A549 (cell line): ENCODE measurements at regions not wholly inside any gene's neighbourhood (a gene's known extent, or its start where the extent isn't known, plus 50 kb on each side); places are given as distances from the start of the nearest gene placed in this dataset.

Source experiments
- ATAC-seq, 2 experiments: fragments of 200-7000 bp in 1 of 2; fragments of >200 bp in 1 of 2; cut with Nextera tagmentation in 1 of 2; cut with Tn5 transposase in 1 of 2; 3 replicates each; pipeline versions ENCODE4 v1.8.0 to v1.9.1; 2018 to 2020; ENCODE audit warnings: mild to moderate bottlenecking in 1 of 2, moderate library complexity in 1 of 2
- CTCF ChIA-PET: fragments of 300-600 bp; sonication (Branson Sonifier 250); formaldehyde crosslinking; extraction: SDS; loops from one replicate; lab custom pipeline; 2021; ENCODE audit warnings: antibody characterized with exemption, inconsistent platforms; lab: Yijun Ruan, JAX
- POLR2A ChIA-PET: fragments of 350-600 bp; formaldehyde crosslinking; extraction: SDS; loops from one replicate; lab custom pipeline; 2021; ENCODE audit warnings: antibody characterized with exemption, inconsistent platforms; lab: Yijun Ruan, JAX
- DNase-seq, 2 experiments: peaks; one replicate each; pipeline versions ENCODE4 v3.0.0 to v3.0.0-alpha.2; 2011 to 2016; ENCODE audit warnings: low read depth in 1 of 2, low spot score in 1 of 2
- FAIRE-seq: peaks from 2 replicates; lab custom pipeline; 2011; peaks lifted over from hg19 to GRCh38; lab: Jason Lieb, UNC
- H3K27ac ChIP-seq, 2 experiments: fragments of >200 bp; sonication (Bioruptor Twin); formaldehyde crosslinking; 3 replicates each; pipeline ENCODE4 v1.5.1; 2016 to 2017
- H3K4me1 ChIP-seq: fragments of >200 bp; sonication (Bioruptor Twin); formaldehyde crosslinking; 3 replicates; pipeline ENCODE4 v1.6.1; 2016
- H3K4me2 ChIP-seq: fragments of >200 bp; sonication (Bioruptor Twin); formaldehyde crosslinking; 3 replicates; pipeline ENCODE4 v1.6.1; 2016
- H3K4me3 ChIP-seq: fragments of >200 bp; sonication (Bioruptor Twin); formaldehyde crosslinking; 3 replicates; pipeline ENCODE4 v1.5.1; 2016
- H3K9me3 ChIP-seq: fragments of >200 bp; sonication (Bioruptor Twin); formaldehyde crosslinking; 3 replicates; pipeline ENCODE4 v1.6.1; 2016
- ATOH8 ChIP-seq: fragments of 250-450 bp; sonication (Bioruptor Pico); IDR thresholded peaks from 2 replicates; pipeline ENCODE4 v1.5.0; 2020; ENCODE audit warnings: low read depth, mild to moderate bottlenecking, moderate library complexity
- BHLHE40 ChIP-seq: IDR thresholded peaks from 2 replicates; pipeline ENCODE4 v1.6.1; 2012; ENCODE audit warnings: low read depth, low read length, inconsistent platforms
- CEBPB ChIP-seq, 2 experiments: fragments of >200 bp in 1 of 2; sonication (Bioruptor Twin) in 1 of 2; formaldehyde crosslinking in 1 of 2; IDR thresholded peaks; 2 replicates each; pipeline ENCODE4 v1.6.1; 2012 to 2016
- CHD2 ChIP-seq: fragments of 150-350 bp; IDR thresholded peaks from 2 replicates; pipeline ENCODE4 v1.6.1; 2014; ENCODE audit warnings: low read length; ENCODE audit not compliant: partially characterized antibody
- EHF ChIP-seq: fragments of 250-450 bp; sonication (Bioruptor Pico); IDR thresholded peaks from 2 replicates; pipeline ENCODE4 v1.5.0; 2020; ENCODE audit warnings: mild to moderate bottlenecking
- EP300 ChIP-seq, 2 experiments: fragments of >200 bp; sonication (Bioruptor Twin); formaldehyde crosslinking; IDR thresholded peaks; 2 replicates in 1 of 2; 3 replicates in 1 of 2; pipeline ENCODE4 v1.6.1; 2016 to 2017
- FOXS1 ChIP-seq: fragments of 250-450 bp; sonication (Bioruptor Pico); IDR thresholded peaks from 2 replicates; pipeline ENCODE4 v1.5.0; 2020; ENCODE audit warnings: mild to moderate bottlenecking, moderate library complexity
- GATA3 ChIP-seq: IDR thresholded peaks from 2 replicates; pipeline ENCODE4 v1.6.1; 2012; ENCODE audit warnings: borderline replicate concordance
- HDAC2 ChIP-seq: fragments of 200-600 bp; sonication (generic); IDR thresholded peaks from 2 replicates; pipeline ENCODE4 v1.6.1; 2016
- HES2 ChIP-seq: fragments of >200 bp; sonication (Bioruptor Twin); formaldehyde crosslinking; IDR thresholded peaks from 2 replicates; pipeline ENCODE4 v1.6.1; 2016
- HOXA7 ChIP-seq: fragments of 250-450 bp; sonication (Bioruptor Pico); IDR thresholded peaks from 2 replicates; pipeline ENCODE4 v1.5.0; 2020; ENCODE audit warnings: mild to moderate bottlenecking, moderate library complexity
- HOXB13 ChIP-seq: fragments of 250-450 bp; sonication (Bioruptor Pico); IDR thresholded peaks from 2 replicates; pipeline ENCODE4 v1.5.0; 2020; ENCODE audit warnings: low read depth, mild to moderate bottlenecking, moderate library complexity
- JUNB ChIP-seq: fragments of >200 bp; sonication (Bioruptor Twin); formaldehyde crosslinking; IDR thresholded peaks from 2 replicates; pipeline ENCODE4 v1.6.1; 2016
- MAFK ChIP-seq: fragments of 450-650 bp; IDR thresholded peaks from 2 replicates; pipeline ENCODE4 v1.6.1; 2014; ENCODE audit not compliant: partially characterized antibody
- MAZ ChIP-seq: fragments of 150-350 bp; IDR thresholded peaks from 2 replicates; pipeline ENCODE4 v1.6.1; 2014; ENCODE audit warnings: antibody characterized with exemption, low read depth, low read length, borderline replicate concordance
- NR3C1 ChIP-seq: fragments of >200 bp; sonication (Bioruptor Twin); formaldehyde crosslinking; IDR thresholded peaks from 3 replicates; pipeline ENCODE4 v1.6.1; 2017
- POLR2A ChIP-seq: IDR thresholded peaks from 2 replicates; pipeline ENCODE4 v1.6.1; 2012; ENCODE audit warnings: mild to moderate bottlenecking, low read length
- POLR2AphosphoS2 ChIP-seq: conservative IDR thresholded peaks from 2 replicates; pipeline ENCODE4 v1.6.1; 2012; ENCODE audit warnings: low read length, improper control_type of control experiment, inconsistent platforms
- RARB ChIP-seq: fragments of 250-450 bp; sonication (Bioruptor Pico); IDR thresholded peaks from 2 replicates; pipeline ENCODE4 v1.8.0; 2021; ENCODE audit warnings: mild to moderate bottlenecking, moderate library complexity
- RCOR1 ChIP-seq: fragments of 150-350 bp; IDR thresholded peaks from 2 replicates; pipeline ENCODE4 v1.6.1; 2014; ENCODE audit warnings: antibody characterized with exemption, low read length, low read depth
- REST ChIP-seq: fragments of 200-600 bp; sonication (generic); IDR thresholded peaks from 2 replicates; pipeline ENCODE4 v1.6.1; 2016; ENCODE audit warnings: antibody characterized with exemption, mild to moderate bottlenecking, moderate library complexity
- RFX5 ChIP-seq: fragments of 450-650 bp; IDR thresholded peaks from 2 replicates; pipeline ENCODE4 v1.7.1; 2014; ENCODE audit warnings: antibody characterized with exemption, mild to moderate bottlenecking, moderate library complexity
- RNF2 ChIP-seq: fragments of 200-600 bp; sonication (generic); IDR thresholded peaks from 2 replicates; pipeline ENCODE4 v1.6.1; 2016; ENCODE audit warnings: low read depth, mild to moderate bottlenecking, antibody characterized with exemption, moderate library complexity, borderline replicate concordance
- SMC3 ChIP-seq: fragments of >200 bp; sonication (Bioruptor Twin); formaldehyde crosslinking; IDR thresholded peaks from 3 replicates; pipeline ENCODE4 v1.6.1; 2018; ENCODE audit warnings: inconsistent platforms
- TFCP2L1 ChIP-seq: fragments of 250-450 bp; sonication (Bioruptor Pico); IDR thresholded peaks from 2 replicates; pipeline ENCODE4 v1.5.0; 2021; ENCODE audit warnings: mild to moderate bottlenecking
- USF2 ChIP-seq: fragments of 450-650 bp; IDR thresholded peaks from 2 replicates; pipeline ENCODE4 v1.6.1; 2014; ENCODE audit warnings: antibody characterized with exemption
- ZC3H11A ChIP-seq: fragments of 450-650 bp; IDR thresholded peaks from 2 replicates; pipeline ENCODE4 v1.6.1; 2014; ENCODE audit warnings: antibody characterized with exemption, mild to moderate bottlenecking
- ZFP36 ChIP-seq: fragments of 450-650 bp; IDR thresholded peaks from 2 replicates; pipeline ENCODE4 v1.6.1; 2014; ENCODE audit warnings: borderline replicate concordance; ENCODE audit not compliant: partially characterized antibody
- ZNF302 ChIP-seq: fragments of 250-450 bp; sonication (Bioruptor Pico); IDR thresholded peaks from 2 replicates; pipeline ENCODE4 v1.9.0; 2021; ENCODE audit warnings: inconsistent platforms, mild to moderate bottlenecking, moderate library complexity
- WGBS: methylation state at CpG from one replicate; pipeline ENCODE4 v1.1.6; 2017; ENCODE audit errors: missing lambda C conversion rate; 5-methylcytosine and 5-hydroxymethylcytosine counted together

- ATAC-seq (no peak), DNase-seq (no peak), FAIRE-seq (no peak)
- CTCF ChIA-PET = interaction anchor here (1.3 kb wide), 1 partner anchor 11 kb away, joined by 3 read pairs; no protein-coding TSS in a partner anchor
- Histone ChIP-seq H3K9me3 (no peaks in the 10 kb centered on the region), H3K27ac (no peak overlapping the region), H3K4me2 (no peak overlapping the region), H3K4me1 (no peaks in the 10 kb centered on the region), H3K4me3 (no peak overlapping the region)
- TF ChIP-seq EHF (CRISPR knock-in tag) (no peak), HDAC2 (no peak), CEBPB (IDR thresholded peaks at IDR 0.05) (no peak), RNF2 (no peak), TFCP2L1 (no peak), USF2 (no peak), GATA3 (no peak), JUNB (no peak), POLR2A (no peak), RCOR1 (no peak), CHD2 (no peak), MAZ (no peak), SMC3 (no peak), POLR2AphosphoS2 (no peak), BHLHE40 (no peak), ZNF302 (CRISPR knock-in tag) (no peak), HOXA7 (CRISPR knock-in tag) (no peak), EP300 (IDR thresholded peaks at IDR 0.05) (no peak)
- 20% methylated on average over 4 of the region's 4 CpGs for whole genome bisulfite sequencing
- POLR2A ChIA-PET = no interaction called here
Measured at GRCh38 chr12:43115441-43116160, 436.4 kb downstream of the ADAMTS20 start.

GRCh38 chr12:43114316-43114715 lies 437.7 kb downstream of the ADAMTS20 start:
- TF ChIP-seq REST (no peak), RCOR1 (no peak), HES2 (no peak), MAFK (no peak)
- TF ChIP-seq, all 56 proteins: peak for 0
- ATAC-seq (no peak), DNase-seq (no peak), FAIRE-seq (no peak)
- POLR2A ChIA-PET = no interaction called here
- Histone ChIP-seq H3K4me2 (no peak overlapping the region), H3K4me3 (no peak overlapping the region), H3K9me3 (no peaks in the 10 kb centered on the region), H3K27ac (no peak overlapping the region), H3K4me1 (no peaks in the 10 kb centered on the region)
- CTCF ChIA-PET = no interaction called here
- WGBS = 55% methylated on average over 3 of the region's 3 CpGs

GRCh38 chr12:43113616-43114015 lies 438.4 kb downstream of the ADAMTS20 start:
- ATAC-seq = no peak
- CTCF ChIA-PET = interaction anchor here (1.0 kb wide), 1 partner anchor 15 kb away, joined by 4 read pairs; no protein-coding TSS in a partner anchor
- no peak overlapping the region for H3K4me3 ChIP-seq
- no peak for DNase-seq
- H3K4me2 ChIP-seq = no peak overlapping the region
- 19% methylated on average over 4 of the region's 4 CpGs for WGBS
- H3K27ac ChIP-seq = no peak overlapping the region
- POLR2A ChIA-PET = no interaction called here
- H3K9me3 ChIP-seq = no peaks in the 10 kb centered on the region
- no peak for TF ChIP-seq HDAC2
- no peak for TF ChIP-seq MAZ
- no peak for TF ChIP-seq FOXS1 (CRISPR knock-in tag)
- TF ChIP-seq ZFP36 = no peak
- TF ChIP-seq HOXB13 (CRISPR knock-in tag) = no peak
- TF ChIP-seq POLR2AphosphoS2 = no peak
- TF ChIP-seq EHF (CRISPR knock-in tag) = no peak
- TF ChIP-seq ATOH8 = no peak
- no peak for TF ChIP-seq RCOR1
- TF ChIP-seq HES2 = no peak
- no peak for TF ChIP-seq RNF2
- no peak for TF ChIP-seq ZC3H11A
- TF ChIP-seq NR3C1 = no peak
- TF ChIP-seq MAFK = no peak
- no peak for TF ChIP-seq POLR2A
- no peak for TF ChIP-seq RARB
- TF ChIP-seq RFX5 = no peak
- no peak for FAIRE-seq
- H3K4me1 ChIP-seq = no peaks in the 10 kb centered on the region
